GM23338 (cell line): ENCODE measurements at regions not wholly inside any gene's neighbourhood (a gene's known extent, or its start where the extent isn't known, plus 50 kb on each side); places are given as distances from the start of the nearest gene placed in this dataset.

Experiments used
- ATAC-seq: fragments of 200-7000 bp; cut with Tn5 transposase; 3 replicates; pipeline ENCODE4 v1.9.1; 2020
- DNase-seq: peaks from one replicate; pipeline ENCODE4 v3.0.0-alpha.2; 2015; ENCODE audit warnings: low spot score
- H2AFZ ChIP-seq: fragments of 200-600 bp; sonication (generic); 2 replicates; pipeline ENCODE4 v1.8.0; 2016; ENCODE audit warnings: antibody characterized with exemption, mild to moderate bottlenecking, moderate library complexity
- H3F3A ChIP-seq: fragments of 200-600 bp; sonication (generic); replicated peaks from 2 replicates; pipeline ENCODE4 v1.8.0; 2017; ENCODE audit warnings: antibody characterized with exemption, mixed run types, low read depth
- H3K27ac ChIP-seq: fragments of 200-600 bp; sonication (generic); 2 replicates; pipeline ENCODE4 v1.6.1; 2016; ENCODE audit warnings: low read depth
- H3K27me3 ChIP-seq: fragments of 200-600 bp; sonication (generic); 2 replicates; pipeline ENCODE4 v1.8.0; 2016; ENCODE audit warnings: mild to moderate bottlenecking, mixed run types, moderate library complexity; ENCODE audit not compliant: insufficient read depth
- H3K36me3 ChIP-seq: fragments of 200-600 bp; sonication (generic); 2 replicates; pipeline ENCODE4 v1.8.0; 2016; ENCODE audit warnings: mild to moderate bottlenecking; ENCODE audit not compliant: insufficient read depth
- H3K4me1 ChIP-seq: fragments of 200-600 bp; sonication (generic); 2 replicates; pipeline ENCODE4 v1.8.0; 2016; ENCODE audit warnings: mild to moderate bottlenecking, moderate library complexity; ENCODE audit not compliant: insufficient read depth
- H3K4me2 ChIP-seq: fragments of 200-600 bp; sonication (generic); 2 replicates; pipeline ENCODE4 v1.7.1; 2017; ENCODE audit warnings: mixed run types
- H3K4me3 ChIP-seq: fragments of 200-600 bp; sonication (generic); 2 replicates; pipeline ENCODE4 v1.6.1; 2016; ENCODE audit warnings: mixed run types
- H3K79me2 ChIP-seq: fragments of 200-600 bp; sonication (generic); replicated peaks from 2 replicates; pipeline ENCODE4 v1.8.0; 2017; ENCODE audit warnings: mild to moderate bottlenecking; ENCODE audit not compliant: insufficient read depth
- H3K9me2 ChIP-seq: fragments of 200-600 bp; sonication (generic); 2 replicates; pipeline ENCODE4 v1.8.0; 2017; ENCODE audit not compliant: insufficient read depth
- H4K20me1 ChIP-seq: fragments of 200-600 bp; sonication (generic); replicated peaks from 2 replicates; pipeline ENCODE4 v1.8.0; 2017; ENCODE audit warnings: mild to moderate bottlenecking; ENCODE audit not compliant: insufficient read depth
- H3K27ac Mint-ChIP-seq: 2 replicates; pipeline ENCODE4 v1.8.0; 2020; ENCODE audit warnings: inconsistent platforms, mild to moderate bottlenecking, moderate library complexity, mixed read lengths
- H3K27me3 Mint-ChIP-seq: 3 replicates; pipeline ENCODE4 v1.8.0; 2022; ENCODE audit warnings: low read depth, mild to moderate bottlenecking, moderate library complexity, mixed read lengths, inconsistent platforms; ENCODE audit not compliant: insufficient read depth, poor library complexity
- H3K36me3 Mint-ChIP-seq: 3 replicates; pipeline ENCODE4 v1.8.0; 2021; ENCODE audit warnings: low read depth, mild to moderate bottlenecking, inconsistent platforms, moderate library complexity, mixed read lengths
- H3K4me1 Mint-ChIP-seq: 3 replicates; pipeline ENCODE4 v1.8.0; 2020; ENCODE audit warnings: mild to moderate bottlenecking, inconsistent platforms, mixed read lengths
- H3K4me3 Mint-ChIP-seq: 3 replicates; pipeline ENCODE4 v1.8.0; 2021; ENCODE audit warnings: moderate library complexity, mild to moderate bottlenecking, inconsistent platforms, mixed read lengths
- H3K9me3 Mint-ChIP-seq: 3 replicates; pipeline ENCODE4 v1.8.0; 2020; ENCODE audit warnings: moderate library complexity, mild to moderate bottlenecking, inconsistent platforms, mixed read lengths
- CREB1 ChIP-seq: fragments of 250-450 bp; sonication (Bioruptor Pico); IDR thresholded peaks from 2 replicates; pipeline ENCODE4 v1.5.0; 2020; ENCODE audit warnings: low read depth, mild to moderate bottlenecking, moderate library complexity
- EZH2 ChIP-seq: fragments of 200-600 bp; sonication (generic); IDR thresholded peaks from one replicate; pipeline ENCODE4 v1.8.0; 2017; ENCODE audit warnings: antibody characterized with exemption, mild to moderate bottlenecking, low read depth; ENCODE audit not compliant: unreplicated experiment
- EZH2phosphoT487 ChIP-seq: fragments of 200-600 bp; sonication (generic); IDR thresholded peaks from one replicate; pipeline ENCODE4 v1.8.1; 2018; ENCODE audit warnings: antibody characterized with exemption; ENCODE audit not compliant: unreplicated experiment
- JUNB ChIP-seq: IDR thresholded peaks from one replicate; pipeline ENCODE4 v1.6.1; 2016; ENCODE audit warnings: antibody characterized with exemption; ENCODE audit not compliant: unreplicated experiment
- NANOG ChIP-seq: IDR thresholded peaks from 2 replicates; pipeline ENCODE4 v1.6.1; 2016; ENCODE audit warnings: antibody characterized with exemption, borderline replicate concordance
- POLR2AphosphoS5 ChIP-seq: IDR thresholded peaks from 2 replicates; pipeline ENCODE4 v1.6.1; 2016; ENCODE audit warnings: antibody characterized with exemption, low read depth
- STAT1 ChIP-seq: IDR thresholded peaks from one replicate; pipeline ENCODE4 v1.6.1; 2016; ENCODE audit warnings: antibody characterized with exemption; ENCODE audit not compliant: unreplicated experiment
- ZNF114 ChIP-seq: fragments of 250-450 bp; sonication (Bioruptor Pico); IDR thresholded peaks from 2 replicates; pipeline ENCODE4 v1.5.0; 2020; ENCODE audit warnings: mild to moderate bottlenecking, moderate library complexity
- ZNF331 ChIP-seq: fragments of 250-450 bp; sonication (Bioruptor Pico); IDR thresholded peaks from 2 replicates; pipeline ENCODE4 v1.5.0; 2020; ENCODE audit warnings: low read depth, mild to moderate bottlenecking, moderate library complexity
- TF ChIP-seq, protein P1 (sequence below), 2 experiments: fragments of 200-600 bp in 1 of 2; sonication (generic) in 1 of 2; conservative IDR thresholded peaks; 2 replicates each; pipeline versions ENCODE4 v1.5.1 to v1.6.1; 2016 to 2017; ENCODE audit warnings: antibody characterized with exemption in 2 of 2, low read depth in 2 of 2, mild to moderate bottlenecking in 2 of 2, moderate library complexity in 1 of 2
- TF ChIP-seq, protein P2 (sequence below): IDR thresholded peaks from one replicate; pipeline ENCODE4 v1.6.1; 2018; ENCODE audit warnings: antibody characterized with exemption; ENCODE audit not compliant: unreplicated experiment
- TF ChIP-seq, protein P3 (sequence below): fragments of 250-450 bp; sonication (Bioruptor Pico); IDR thresholded peaks from 2 replicates; pipeline ENCODE4 v1.5.0; 2020; ENCODE audit warnings: mild to moderate bottlenecking, moderate library complexity
- TF ChIP-seq, protein P4 (sequence below): IDR thresholded peaks from 2 replicates; pipeline ENCODE4 v1.6.1; 2016; ENCODE audit warnings: antibody characterized with exemption

DNA sequence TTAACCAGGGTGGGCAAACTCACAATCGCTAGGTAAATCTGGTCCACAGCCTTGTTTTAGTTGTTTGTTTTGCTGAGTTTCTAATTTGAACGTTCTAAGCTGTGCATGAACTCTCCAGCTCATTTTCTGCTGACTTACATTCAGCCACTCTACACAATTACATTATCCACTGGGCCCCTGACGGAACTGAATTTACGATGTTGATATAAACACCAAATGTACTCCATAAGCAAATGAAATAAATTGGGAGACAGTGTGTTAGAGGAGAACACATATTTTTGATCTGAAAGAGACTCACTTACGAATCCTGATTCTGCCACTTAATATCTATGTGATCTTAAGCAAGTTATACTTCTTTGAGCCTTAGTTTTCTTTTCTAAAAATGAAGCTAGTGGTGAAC lies 393.4 kb downstream of the ZNF608 start:
- no peak overlapping the region for H3K4me3 Mint-ChIP-seq
- no peaks in the 10 kb centered on the region for H3K36me3 ChIP-seq
- TF ChIP-seq ZNF114 (CRISPR knock-in tag) (no peak), EZH2 (no peak), JUNB (no peak), POLR2AphosphoS5 (no peak), STAT1 (no peak), ZNF331 (CRISPR knock-in tag) (no peak), EZH2phosphoT487 (no peak), CREB1 (CRISPR knock-in tag) (no peak), NANOG (no peak)
- TF ChIP-seq, protein P1, sequence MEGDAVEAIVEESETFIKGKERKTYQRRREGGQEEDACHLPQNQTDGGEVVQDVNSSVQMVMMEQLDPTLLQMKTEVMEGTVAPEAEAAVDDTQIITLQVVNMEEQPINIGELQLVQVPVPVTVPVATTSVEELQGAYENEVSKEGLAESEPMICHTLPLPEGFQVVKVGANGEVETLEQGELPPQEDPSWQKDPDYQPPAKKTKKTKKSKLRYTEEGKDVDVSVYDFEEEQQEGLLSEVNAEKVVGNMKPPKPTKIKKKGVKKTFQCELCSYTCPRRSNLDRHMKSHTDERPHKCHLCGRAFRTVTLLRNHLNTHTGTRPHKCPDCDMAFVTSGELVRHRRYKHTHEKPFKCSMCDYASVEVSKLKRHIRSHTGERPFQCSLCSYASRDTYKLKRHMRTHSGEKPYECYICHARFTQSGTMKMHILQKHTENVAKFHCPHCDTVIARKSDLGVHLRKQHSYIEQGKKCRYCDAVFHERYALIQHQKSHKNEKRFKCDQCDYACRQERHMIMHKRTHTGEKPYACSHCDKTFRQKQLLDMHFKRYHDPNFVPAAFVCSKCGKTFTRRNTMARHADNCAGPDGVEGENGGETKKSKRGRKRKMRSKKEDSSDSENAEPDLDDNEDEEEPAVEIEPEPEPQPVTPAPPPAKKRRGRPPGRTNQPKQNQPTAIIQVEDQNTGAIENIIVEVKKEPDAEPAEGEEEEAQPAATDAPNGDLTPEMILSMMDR (conservative IDR thresholded peaks at IDR 0.05; ENCODE audit: low read depth in 2 of 2): no peak
- TF ChIP-seq, protein P2, sequence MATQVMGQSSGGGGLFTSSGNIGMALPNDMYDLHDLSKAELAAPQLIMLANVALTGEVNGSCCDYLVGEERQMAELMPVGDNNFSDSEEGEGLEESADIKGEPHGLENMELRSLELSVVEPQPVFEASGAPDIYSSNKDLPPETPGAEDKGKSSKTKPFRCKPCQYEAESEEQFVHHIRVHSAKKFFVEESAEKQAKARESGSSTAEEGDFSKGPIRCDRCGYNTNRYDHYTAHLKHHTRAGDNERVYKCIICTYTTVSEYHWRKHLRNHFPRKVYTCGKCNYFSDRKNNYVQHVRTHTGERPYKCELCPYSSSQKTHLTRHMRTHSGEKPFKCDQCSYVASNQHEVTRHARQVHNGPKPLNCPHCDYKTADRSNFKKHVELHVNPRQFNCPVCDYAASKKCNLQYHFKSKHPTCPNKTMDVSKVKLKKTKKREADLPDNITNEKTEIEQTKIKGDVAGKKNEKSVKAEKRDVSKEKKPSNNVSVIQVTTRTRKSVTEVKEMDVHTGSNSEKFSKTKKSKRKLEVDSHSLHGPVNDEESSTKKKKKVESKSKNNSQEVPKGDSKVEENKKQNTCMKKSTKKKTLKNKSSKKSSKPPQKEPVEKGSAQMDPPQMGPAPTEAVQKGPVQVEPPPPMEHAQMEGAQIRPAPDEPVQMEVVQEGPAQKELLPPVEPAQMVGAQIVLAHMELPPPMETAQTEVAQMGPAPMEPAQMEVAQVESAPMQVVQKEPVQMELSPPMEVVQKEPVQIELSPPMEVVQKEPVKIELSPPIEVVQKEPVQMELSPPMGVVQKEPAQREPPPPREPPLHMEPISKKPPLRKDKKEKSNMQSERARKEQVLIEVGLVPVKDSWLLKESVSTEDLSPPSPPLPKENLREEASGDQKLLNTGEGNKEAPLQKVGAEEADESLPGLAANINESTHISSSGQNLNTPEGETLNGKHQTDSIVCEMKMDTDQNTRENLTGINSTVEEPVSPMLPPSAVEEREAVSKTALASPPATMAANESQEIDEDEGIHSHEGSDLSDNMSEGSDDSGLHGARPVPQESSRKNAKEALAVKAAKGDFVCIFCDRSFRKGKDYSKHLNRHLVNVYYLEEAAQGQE: no peak
- TF ChIP-seq, protein P3, sequence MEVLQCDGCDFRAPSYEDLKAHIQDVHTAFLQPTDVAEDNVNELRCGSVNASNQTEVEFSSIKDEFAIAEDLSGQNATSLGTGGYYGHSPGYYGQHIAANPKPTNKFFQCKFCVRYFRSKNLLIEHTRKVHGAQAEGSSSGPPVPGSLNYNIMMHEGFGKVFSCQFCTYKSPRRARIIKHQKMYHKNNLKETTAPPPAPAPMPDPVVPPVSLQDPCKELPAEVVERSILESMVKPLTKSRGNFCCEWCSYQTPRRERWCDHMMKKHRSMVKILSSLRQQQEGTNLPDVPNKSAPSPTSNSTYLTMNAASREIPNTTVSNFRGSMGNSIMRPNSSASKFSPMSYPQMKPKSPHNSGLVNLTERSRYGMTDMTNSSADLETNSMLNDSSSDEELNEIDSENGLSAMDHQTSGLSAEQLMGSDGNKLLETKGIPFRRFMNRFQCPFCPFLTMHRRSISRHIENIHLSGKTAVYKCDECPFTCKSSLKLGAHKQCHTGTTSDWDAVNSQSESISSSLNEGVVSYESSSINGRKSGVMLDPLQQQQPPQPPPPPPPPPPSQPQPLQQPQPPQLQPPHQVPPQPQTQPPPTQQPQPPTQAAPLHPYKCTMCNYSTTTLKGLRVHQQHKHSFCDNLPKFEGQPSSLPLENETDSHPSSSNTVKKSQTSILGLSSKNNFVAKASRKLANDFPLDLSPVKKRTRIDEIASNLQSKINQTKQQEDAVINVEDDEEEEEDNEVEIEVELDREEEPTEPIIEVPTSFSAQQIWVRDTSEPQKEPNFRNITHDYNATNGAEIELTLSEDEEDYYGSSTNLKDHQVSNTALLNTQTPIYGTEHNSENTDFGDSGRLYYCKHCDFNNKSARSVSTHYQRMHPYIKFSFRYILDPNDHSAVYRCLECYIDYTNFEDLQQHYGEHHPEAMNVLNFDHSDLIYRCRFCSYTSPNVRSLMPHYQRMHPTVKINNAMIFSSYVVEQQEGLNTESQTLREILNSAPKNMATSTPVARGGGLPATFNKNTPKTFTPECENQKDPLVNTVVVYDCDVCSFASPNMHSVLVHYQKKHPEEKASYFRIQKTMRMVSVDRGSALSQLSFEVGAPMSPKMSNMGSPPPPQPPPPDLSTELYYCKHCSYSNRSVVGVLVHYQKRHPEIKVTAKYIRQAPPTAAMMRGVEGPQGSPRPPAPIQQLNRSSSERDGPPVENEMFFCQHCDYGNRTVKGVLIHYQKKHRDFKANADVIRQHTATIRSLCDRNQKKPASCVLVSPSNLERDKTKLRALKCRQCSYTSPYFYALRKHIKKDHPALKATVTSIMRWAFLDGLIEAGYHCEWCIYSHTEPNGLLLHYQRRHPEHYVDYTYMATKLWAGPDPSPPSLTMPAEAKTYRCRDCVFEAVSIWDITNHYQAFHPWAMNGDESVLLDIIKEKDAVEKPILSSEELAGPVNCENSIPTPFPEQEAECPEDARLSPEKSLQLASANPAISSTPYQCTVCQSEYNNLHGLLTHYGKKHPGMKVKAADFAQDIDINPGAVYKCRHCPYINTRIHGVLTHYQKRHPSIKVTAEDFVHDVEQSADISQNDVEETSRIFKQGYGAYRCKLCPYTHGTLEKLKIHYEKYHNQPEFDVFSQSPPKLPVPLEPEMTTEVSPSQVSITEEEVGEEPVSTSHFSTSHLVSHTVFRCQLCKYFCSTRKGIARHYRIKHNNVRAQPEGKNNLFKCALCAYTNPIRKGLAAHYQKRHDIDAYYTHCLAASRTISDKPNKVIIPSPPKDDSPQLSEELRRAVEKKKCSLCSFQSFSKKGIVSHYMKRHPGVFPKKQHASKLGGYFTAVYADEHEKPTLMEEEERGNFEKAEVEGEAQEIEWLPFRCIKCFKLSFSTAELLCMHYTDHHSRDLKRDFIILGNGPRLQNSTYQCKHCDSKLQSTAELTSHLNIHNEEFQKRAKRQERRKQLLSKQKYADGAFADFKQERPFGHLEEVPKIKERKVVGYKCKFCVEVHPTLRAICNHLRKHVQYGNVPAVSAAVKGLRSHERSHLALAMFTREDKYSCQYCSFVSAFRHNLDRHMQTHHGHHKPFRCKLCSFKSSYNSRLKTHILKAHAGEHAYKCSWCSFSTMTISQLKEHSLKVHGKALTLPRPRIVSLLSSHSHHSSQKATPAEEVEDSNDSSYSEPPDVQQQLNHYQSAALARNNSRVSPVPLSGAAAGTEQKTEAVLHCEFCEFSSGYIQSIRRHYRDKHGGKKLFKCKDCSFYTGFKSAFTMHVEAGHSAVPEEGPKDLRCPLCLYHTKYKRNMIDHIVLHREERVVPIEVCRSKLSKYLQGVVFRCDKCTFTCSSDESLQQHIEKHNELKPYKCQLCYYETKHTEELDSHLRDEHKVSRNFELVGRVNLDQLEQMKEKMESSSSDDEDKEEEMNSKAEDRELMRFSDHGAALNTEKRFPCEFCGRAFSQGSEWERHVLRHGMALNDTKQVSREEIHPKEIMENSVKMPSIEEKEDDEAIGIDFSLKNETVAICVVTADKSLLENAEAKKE: no peak
- TF ChIP-seq, protein P4, sequence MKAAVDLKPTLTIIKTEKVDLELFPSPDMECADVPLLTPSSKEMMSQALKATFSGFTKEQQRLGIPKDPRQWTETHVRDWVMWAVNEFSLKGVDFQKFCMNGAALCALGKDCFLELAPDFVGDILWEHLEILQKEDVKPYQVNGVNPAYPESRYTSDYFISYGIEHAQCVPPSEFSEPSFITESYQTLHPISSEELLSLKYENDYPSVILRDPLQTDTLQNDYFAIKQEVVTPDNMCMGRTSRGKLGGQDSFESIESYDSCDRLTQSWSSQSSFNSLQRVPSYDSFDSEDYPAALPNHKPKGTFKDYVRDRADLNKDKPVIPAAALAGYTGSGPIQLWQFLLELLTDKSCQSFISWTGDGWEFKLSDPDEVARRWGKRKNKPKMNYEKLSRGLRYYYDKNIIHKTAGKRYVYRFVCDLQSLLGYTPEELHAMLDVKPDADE: no peak

More for the DNA sequence above, 393.4 kb downstream of the ZNF608 start:
- Mint-ChIP-seq H3K4me1 (0 out of 3 replicates have a peak, but pooled peaks cover under 1% of the 10 kb centered on the region), H3K27ac (no peak overlapping the region), H3K9me3 (peaks cover 5% of the 10 kb centered on the region; the same call in 2 of the 3 replicates), H3K27me3 (peaks cover 4% of the 10 kb centered on the region), H3K36me3 (peaks cover 4% of the 10 kb centered on the region; the same call in 2 of the 3 replicates)
- Histone ChIP-seq H2AFZ (0 out of 2 replicates have a peak overlapping the region, but pooled peaks have one; percentile 48), H3K27ac (no peak overlapping the region), H3K27me3 (no peaks in the 10 kb centered on the region), H3K79me2 (no peaks in the 10 kb centered on the region), H3F3A (no peaks in the 10 kb centered on the region), H3K4me3 (no peak overlapping the region), H3K9me2 (peaks cover 28% of the 10 kb centered on the region), H4K20me1 (no peaks in the 10 kb centered on the region), H3K4me1 (no peaks in the 10 kb centered on the region), H3K4me2 (no peak overlapping the region)
- DNase-seq (no peak), ATAC-seq (no peak)
